Fibroblast of the aortic adventitia (primary cell): ENCODE measurements at regions not wholly inside any gene's neighbourhood (a gene's known extent, or its start where the extent isn't known, plus 50 kb on each side); places are given as distances from the start of the nearest gene placed in this dataset.
"Not testable (repeated sequence)": the region's sequence is repeated elsewhere in the genome, so short reads cannot be mapped to it uniquely, and the experiment has no call there.

ENCODE experiments used
- DNase-seq: peaks from one replicate; pipeline ENCODE4 v3.0.0-alpha.2; 2010; ENCODE audit warnings: low read depth
- H3K4me3 ChIP-seq: 2 replicates; pipeline ENCODE4 v1.5.1; 2011; ENCODE audit warnings: low read depth, mild to moderate bottlenecking, control low read depth, low read length, moderate library complexity
- CTCF ChIP-seq: IDR thresholded peaks from 2 replicates; pipeline ENCODE4 v1.5.1; 2011; ENCODE audit warnings: mild to moderate bottlenecking, low read length, control low read depth, inconsistent platforms; ENCODE audit not compliant: insufficient read depth

GRCh38 chr5:155629597-155629996 lies 616.0 kb downstream of the KIF4B start:
- TF ChIP-seq CTCF: no peak
- DNase-seq: no peak
- no peak overlapping the region for H3K4me3 ChIP-seq

- DNase-seq: no peak
- TF ChIP-seq CTCF: no peak
- H3K4me3 ChIP-seq: no peak overlapping the region
Observed at GRCh38 chr5:155631116-155631515, 617.6 kb downstream of the KIF4B start.

- H3K4me3 ChIP-seq: no peak overlapping the region
- DNase-seq: no peak
- TF ChIP-seq CTCF: no peak
Observed at GRCh38 chr5:155633338-155633957, 619.9 kb downstream of the KIF4B start.

DNA sequence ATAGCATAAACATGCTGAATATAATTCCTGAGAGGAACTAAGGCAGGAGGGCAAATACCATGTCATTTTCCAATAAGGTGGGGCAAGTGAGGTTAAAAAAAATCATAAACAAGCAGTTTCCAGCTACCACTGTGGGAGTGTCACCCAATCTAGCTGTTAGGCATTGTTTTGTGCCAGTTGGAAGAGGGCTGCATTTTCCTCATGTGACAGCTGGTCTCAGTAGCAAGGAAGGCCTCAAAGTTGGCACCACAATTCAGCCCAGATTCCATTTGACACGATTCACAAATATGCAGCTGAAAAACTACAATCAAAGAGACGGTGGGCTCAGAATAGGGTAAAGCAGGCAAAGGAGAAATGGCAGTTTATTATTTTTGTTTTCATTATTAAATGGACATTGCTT lies 636.1 kb downstream of the KIF4B start:
- DNase-seq: no peak
- TF ChIP-seq CTCF: no peak
- H3K4me3 ChIP-seq: no peak overlapping the region

DNA sequence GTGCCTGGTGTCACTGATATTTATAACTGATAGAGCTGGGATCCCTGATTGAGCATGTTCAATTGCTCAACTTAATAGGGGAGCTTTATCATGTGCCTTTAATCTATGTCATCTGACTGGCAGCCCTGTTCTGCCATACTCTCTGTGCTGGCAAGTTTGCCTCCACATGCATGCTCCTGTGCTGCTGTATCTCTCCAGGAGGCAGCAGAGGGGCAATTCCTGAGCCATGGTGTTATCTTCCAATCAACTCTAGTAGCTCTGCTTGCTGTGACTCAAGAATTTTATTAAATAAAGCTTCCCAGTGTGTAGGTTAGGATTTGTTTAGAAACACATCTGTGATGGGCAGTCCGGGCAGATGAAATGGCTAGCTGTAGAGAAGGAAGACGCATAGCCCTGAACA lies 642.0 kb downstream of the KIF4B start:
- no peak overlapping the region for H3K4me3 ChIP-seq
- TF ChIP-seq CTCF: no peak
- no peak for DNase-seq

GRCh38 chr5:155661859-155662258 lies 648.3 kb downstream of the KIF4B start:
- DNase-seq: no peak
- TF ChIP-seq CTCF: no peak
- no peak overlapping the region for H3K4me3 ChIP-seq

GRCh38 chr5:155665361-155665760 lies 651.8 kb downstream of the KIF4B start:
- TF ChIP-seq CTCF: no peak
- no peak overlapping the region for H3K4me3 ChIP-seq
- no peak for DNase-seq

DNA sequence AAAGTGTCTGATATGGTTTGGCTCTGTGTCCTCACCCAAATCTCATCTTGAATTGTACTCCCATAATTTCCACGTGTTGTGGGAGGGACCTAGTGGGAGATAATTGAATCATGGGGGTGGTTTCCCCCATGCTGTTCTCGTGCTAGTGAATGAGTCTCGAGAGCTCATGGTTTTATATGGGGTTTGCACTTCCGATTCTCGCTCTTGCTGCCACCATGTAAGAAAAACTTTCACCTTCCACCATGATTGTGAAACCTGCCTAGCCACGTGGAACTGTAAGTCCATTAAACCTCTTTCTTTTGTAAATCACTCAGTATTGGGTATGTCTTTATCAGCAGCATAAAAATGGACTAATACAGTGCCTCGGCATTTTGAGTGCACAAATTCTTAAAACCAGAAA lies 655.0 kb upstream of the SGCD start:
- H3K4me3 ChIP-seq, DNase-seq: not testable (repeated sequence)
